A673 (cell line): ENCODE measurements at regions not wholly inside any gene's neighbourhood (a gene's known extent, or its start where the extent isn't known, plus 50 kb on each side); places are given as distances from the start of the nearest gene placed in this dataset.

Experiments used
- BruUV-seq: library from RNA; stranded (reverse); fragments of 400-500 nt; replicated peaks from 2 replicates; lab custom pipeline; 2021; lab: Mats Ljungman, UMichigan
- CTCF ChIA-PET: fragments of 300-600 bp; sonication (Branson Sonifier 250); formaldehyde crosslinking; loops from one replicate; lab custom pipeline; 2022; ENCODE audit warnings: antibody characterized with exemption; lab: Charles Lee
- POLR2A ChIA-PET: fragments of 300-600 bp; sonication (Branson Sonifier 250); formaldehyde crosslinking; loops from one replicate; lab custom pipeline; 2022; ENCODE audit warnings: antibody characterized with exemption; ENCODE audit not compliant: low non-redundant PET; lab: Charles Lee
- DNase-seq: peaks from one replicate; pipeline ENCODE4 v3.0.0-alpha.2; 2015; ENCODE audit warnings: low spot score
- H3K27ac ChIP-seq: fragments of 200-600 bp; sonication (generic); 2 replicates; pipeline ENCODE4 v1.5.1; 2016; ENCODE audit warnings: mixed run types, low read depth, mild to moderate bottlenecking, mixed read lengths, antibody characterized with exemption, low read length; ENCODE audit not compliant: poor library complexity, severe bottlenecking
- H3K27me3 ChIP-seq: fragments of 200-600 bp; sonication (generic); replicated peaks from 2 replicates; pipeline ENCODE4 v1.6.1; 2017; ENCODE audit warnings: mixed run types, low read depth, mild to moderate bottlenecking, mixed read lengths, antibody characterized with exemption, low read length; ENCODE audit not compliant: insufficient read depth, poor library complexity
- H3K36me3 ChIP-seq: fragments of 200-600 bp; sonication (generic); 2 replicates; pipeline ENCODE4 v1.6.1; 2016; ENCODE audit warnings: mixed run types, mild to moderate bottlenecking, mixed read lengths, antibody characterized with exemption, low read length; ENCODE audit not compliant: insufficient read depth, poor library complexity, severe bottlenecking
- H3K4me1 ChIP-seq: fragments of 200-600 bp; sonication (generic); 2 replicates; pipeline ENCODE4 v1.6.1; 2017; ENCODE audit warnings: mixed run types, mild to moderate bottlenecking, mixed read lengths, antibody characterized with exemption, low read length; ENCODE audit not compliant: insufficient read depth, poor library complexity, severe bottlenecking
- H3K4me3 ChIP-seq: fragments of 200-600 bp; sonication (generic); 2 replicates; pipeline ENCODE4 v1.5.1; 2016; ENCODE audit warnings: low read depth, mixed run types, mild to moderate bottlenecking, mixed read lengths, low read length; ENCODE audit not compliant: poor library complexity, severe bottlenecking
- H3K9me3 ChIP-seq: fragments of 200-600 bp; sonication (generic); 2 replicates; pipeline ENCODE4 v1.6.1; 2016; ENCODE audit warnings: mixed run types, low read depth, mild to moderate bottlenecking, mixed read lengths, antibody characterized with exemption, low read length; ENCODE audit not compliant: poor library complexity, severe bottlenecking
- EZH2 ChIP-seq: fragments of 200-600 bp; sonication (generic); IDR thresholded peaks from 2 replicates; pipeline ENCODE4 v1.6.1; 2017; ENCODE audit warnings: borderline replicate concordance, low read depth, mild to moderate bottlenecking, mixed read lengths, antibody characterized with exemption, low read length; ENCODE audit not compliant: poor library complexity, severe bottlenecking
- intact Hi-C: fragments of 100-400 bp; cut with micrococcal nuclease; formaldehyde crosslinking; loops from one replicate; pipeline ENCODE4 v1.10.0; 2022; ENCODE audit not compliant: unreplicated experiment
- TF ChIP-seq, protein P1 (sequence below): fragments of 300-800, 200-600 bp; sonication (generic); conservative IDR thresholded peaks from 2 replicates; pipeline ENCODE4 v1.5.1; 2017; ENCODE audit warnings: low read depth, mild to moderate bottlenecking, antibody characterized with exemption, low read length, moderate library complexity, mixed read lengths

DNA sequence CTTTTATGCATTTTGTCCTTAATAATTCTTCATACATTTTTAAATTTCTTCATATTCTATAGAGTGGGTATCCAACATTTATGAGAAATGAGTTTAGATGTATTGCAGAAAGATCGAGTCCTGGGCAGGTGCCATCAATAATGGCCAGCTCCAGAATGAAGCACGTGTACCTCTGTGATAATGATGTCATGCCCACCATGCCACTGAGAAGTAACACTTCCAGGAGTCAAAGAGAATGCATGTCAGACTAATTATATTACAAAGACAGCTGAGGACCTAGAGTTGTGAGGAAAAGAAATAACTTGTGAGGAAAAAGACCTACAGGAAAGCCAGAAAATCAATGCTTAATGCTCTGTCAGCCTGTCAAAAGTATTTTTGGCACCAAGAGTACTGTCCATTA lies 157.4 kb upstream of the P2RY1 start:
- no peak for DNase-seq
- ChIA-PET POLR2A (no interaction called here), CTCF (no interaction called here)
- BruUV-seq: no TSS peak
- intact Hi-C loops: no loop called here
- no peak for TF ChIP-seq EZH2
- TF ChIP-seq, protein P1, sequence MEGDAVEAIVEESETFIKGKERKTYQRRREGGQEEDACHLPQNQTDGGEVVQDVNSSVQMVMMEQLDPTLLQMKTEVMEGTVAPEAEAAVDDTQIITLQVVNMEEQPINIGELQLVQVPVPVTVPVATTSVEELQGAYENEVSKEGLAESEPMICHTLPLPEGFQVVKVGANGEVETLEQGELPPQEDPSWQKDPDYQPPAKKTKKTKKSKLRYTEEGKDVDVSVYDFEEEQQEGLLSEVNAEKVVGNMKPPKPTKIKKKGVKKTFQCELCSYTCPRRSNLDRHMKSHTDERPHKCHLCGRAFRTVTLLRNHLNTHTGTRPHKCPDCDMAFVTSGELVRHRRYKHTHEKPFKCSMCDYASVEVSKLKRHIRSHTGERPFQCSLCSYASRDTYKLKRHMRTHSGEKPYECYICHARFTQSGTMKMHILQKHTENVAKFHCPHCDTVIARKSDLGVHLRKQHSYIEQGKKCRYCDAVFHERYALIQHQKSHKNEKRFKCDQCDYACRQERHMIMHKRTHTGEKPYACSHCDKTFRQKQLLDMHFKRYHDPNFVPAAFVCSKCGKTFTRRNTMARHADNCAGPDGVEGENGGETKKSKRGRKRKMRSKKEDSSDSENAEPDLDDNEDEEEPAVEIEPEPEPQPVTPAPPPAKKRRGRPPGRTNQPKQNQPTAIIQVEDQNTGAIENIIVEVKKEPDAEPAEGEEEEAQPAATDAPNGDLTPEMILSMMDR: no peak
- Histone ChIP-seq H3K4me1 (peaks cover 4% of the 10 kb centered on the region), H3K9me3 (no peaks in the 10 kb centered on the region), H3K4me3 (no peak overlapping the region), H3K36me3 (no peaks in the 10 kb centered on the region), H3K27ac (no peak overlapping the region), H3K27me3 (no peaks in the 10 kb centered on the region)

DNA sequence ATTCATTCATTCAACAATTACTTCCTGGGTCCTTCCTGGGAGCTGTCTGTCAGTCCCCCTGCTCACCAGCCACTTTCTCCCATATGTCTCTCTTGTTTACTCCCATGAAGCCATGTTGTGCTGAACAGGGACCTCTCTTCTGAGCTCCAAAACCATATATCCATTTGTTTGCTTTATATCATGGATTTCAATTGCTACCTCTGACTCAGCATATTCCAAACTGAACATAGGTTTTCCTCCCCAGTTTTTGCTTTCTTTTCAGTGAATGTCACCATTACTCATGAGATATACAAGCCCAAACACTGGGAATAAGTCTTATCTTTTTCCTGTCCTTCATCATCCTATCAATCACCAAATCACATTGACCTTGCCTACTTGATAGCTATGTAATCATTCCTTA lies 152.5 kb upstream of the P2RY1 start:
- H3K4me3 ChIP-seq: no peak overlapping the region
- no peak for DNase-seq
- no peaks in the 10 kb centered on the region for H3K36me3 ChIP-seq
- no TSS peak for BruUV-seq
- no peaks in the 10 kb centered on the region for H3K9me3 ChIP-seq
- intact Hi-C loops: no loop called here
- ChIA-PET CTCF (no interaction called here), POLR2A (no interaction called here)
- no peak overlapping the region for H3K27ac ChIP-seq
- H3K27me3 ChIP-seq: no peaks in the 10 kb centered on the region
- TF ChIP-seq, protein P1: no peak
- no peak for TF ChIP-seq EZH2
- peaks cover 2% of the 10 kb centered on the region for H3K4me1 ChIP-seq

DNA sequence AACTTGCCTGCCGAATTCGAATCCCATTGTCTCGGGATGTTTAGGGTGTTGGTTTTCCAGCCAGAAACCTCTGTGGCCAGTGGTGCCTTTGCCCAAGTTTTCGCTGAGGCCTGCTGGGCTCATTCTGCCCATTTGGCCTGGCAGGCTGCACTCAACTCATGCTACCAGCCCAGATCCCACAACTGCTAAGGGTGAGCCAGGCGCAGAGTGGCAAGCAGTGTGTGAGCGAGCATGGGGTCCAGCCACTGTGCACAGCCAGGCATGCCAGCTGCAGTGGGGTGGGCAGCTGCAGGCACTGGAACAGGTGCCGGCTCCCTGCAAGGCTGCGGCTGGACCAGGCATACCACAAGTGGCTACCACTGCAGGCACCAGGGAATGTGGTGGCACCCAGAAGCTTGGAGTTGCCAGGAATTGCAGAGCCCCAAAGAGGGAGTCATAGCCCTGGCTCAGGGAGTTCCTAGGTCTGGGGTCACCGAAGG lies 151.4 kb upstream of the P2RY1 start:
- POLR2A ChIA-PET: no interaction called here
- no TSS peak for BruUV-seq
- no peaks in the 10 kb centered on the region for H3K9me3 ChIP-seq
- CTCF ChIA-PET: no interaction called here
- H3K27ac ChIP-seq: no peak overlapping the region
- H3K36me3 ChIP-seq: no peaks in the 10 kb centered on the region
- intact Hi-C loops: no loop called here
- H3K4me1 ChIP-seq: peaks cover 2% of the 10 kb centered on the region
- no peak overlapping the region for H3K4me3 ChIP-seq
- H3K27me3 ChIP-seq: no peaks in the 10 kb centered on the region
- TF ChIP-seq, protein P1: no peak
- no peak for TF ChIP-seq EZH2
- no peak for DNase-seq
